ENCODE measurements at regions not wholly inside any gene's neighbourhood (a gene's known extent, or its start where the extent isn't known, plus 50 kb on each side); places are given as distances from the start of the nearest gene placed in this dataset.

GRCh38 chr3:34852844-34853439 is 786.4 kb upstream of the ARPP21 start:
- Histone ChIP-seq H3K27me3 (ENCODE audit: insufficient read depth in 3 of 3, low read length in 2 of 3) (no peaks in the 10 kb centered on the region), H3K4me3 (no peak overlapping the region), H3K4me1 (no peaks in the 10 kb centered on the region), H3K27ac (no peak overlapping the region), H3K9me3 (no peaks in the 10 kb centered on the region), H3K36me3 (ENCODE audit: insufficient read depth in 1 of 2, low read depth in 1 of 2) (no peaks in the 10 kb centered on the region)
- DNase-seq = no peak
- no peak for TF ChIP-seq CTCF (IDR thresholded peaks at IDR 0.05)
- intact Hi-C loops (cut with DNase I) = no loop called here
- 90 to 94% (median 93%) methylated on average over 1 of the region's 1 CpG for WGBS, 3 donors
- ATAC-seq = no peak

GRCh38 chr3:34856081-34856947 is 783.0 kb upstream of the ARPP21 start:
- intact Hi-C loops (cut with DNase I) = no loop called here
- ATAC-seq = peak in 1 of 4 donors; percentile 48
- Histone ChIP-seq H3K36me3 (ENCODE audit: insufficient read depth in 1 of 2, low read depth in 1 of 2) (no peaks in the 10 kb centered on the region), H3K27me3 (ENCODE audit: insufficient read depth in 3 of 3, low read length in 2 of 3) (no peaks in the 10 kb centered on the region), H3K4me1 (no peaks in the 10 kb centered on the region), H3K27ac (no peak overlapping the region), H3K9me3 (no peaks in the 10 kb centered on the region), H3K4me3 (no peak overlapping the region)
- no peak for TF ChIP-seq CTCF (IDR thresholded peaks at IDR 0.05)
- WGBS, 3 donors = 16 to 21% (median 17%) methylated on average over 7 of the region's 7 CpGs
- DNase-seq = no peak

- WGBS, 3 donors = 76 to 83% (median 80%) methylated on average over 3 of the region's 3 CpGs
- intact Hi-C loops (cut with DNase I) = no loop called here
- H3K36me3 ChIP-seq (ENCODE audit: insufficient read depth in 1 of 2, low read depth in 1 of 2) = no peaks in the 10 kb centered on the region
- ATAC-seq (no peak), DNase-seq (no peak)
- no peaks in the 10 kb centered on the region for H3K27me3 ChIP-seq (ENCODE audit: insufficient read depth in 3 of 3, low read length in 2 of 3)
- no peak overlapping the region for H3K4me3 ChIP-seq
- no peaks in the 10 kb centered on the region for H3K9me3 ChIP-seq
- TF ChIP-seq CTCF (IDR thresholded peaks at IDR 0.05) = no peak
- H3K27ac ChIP-seq = no peak overlapping the region
- no peaks in the 10 kb centered on the region for H3K4me1 ChIP-seq
Measured at GRCh38 chr3:34858067-34858660, 781.2 kb upstream of the ARPP21 start.

- TF ChIP-seq CTCF (IDR thresholded peaks at IDR 0.05) = no peak
- WGBS, 3 donors = 75 to 79% (median 75%) methylated on average over 1 of the region's 1 CpG
- no peak for ATAC-seq
- no peaks in the 10 kb centered on the region for H3K36me3 ChIP-seq (ENCODE audit: insufficient read depth in 1 of 2, low read depth in 1 of 2)
- intact Hi-C loops (cut with DNase I) = no loop called here
- H3K27me3 ChIP-seq (ENCODE audit: insufficient read depth in 3 of 3, low read length in 2 of 3) = no peaks in the 10 kb centered on the region
- H3K4me3 ChIP-seq = no peak overlapping the region
- DNase-seq = no peak
- no peak overlapping the region for H3K27ac ChIP-seq
- H3K4me1 ChIP-seq = no peaks in the 10 kb centered on the region
- no peaks in the 10 kb centered on the region for H3K9me3 ChIP-seq
Measured at GRCh38 chr3:34859746-34860145, 779.6 kb upstream of the ARPP21 start.
